ENCODE measurements at regions not wholly inside any gene's neighbourhood (a gene's known extent, or its start where the extent isn't known, plus 50 kb on each side); places are given as distances from the start of the nearest gene placed in this dataset.
"Not testable (repeated sequence)": the region's sequence is repeated elsewhere in the genome, so short reads cannot be mapped to it uniquely, and the experiment has no call there.

- Mint-ChIP-seq H3K36me3 (ENCODE audit: low read depth) (no peaks in the 10 kb centered on the region), H3K4me1 (ENCODE audit: low read depth) (peaks cover 59% of the 10 kb centered on the region), H3K27me3 (ENCODE audit: low read depth) (no peaks in the 10 kb centered on the region), H3K4me3 (peak overlapping the region; percentile 21), H3K27ac (peak overlapping the region; percentile 81), H3K9me3 (no peaks in the 10 kb centered on the region)
These were observed 461.2 kb downstream of the TMEM121 start for GRCh38 chr14:105987563-105987962.

DNA sequence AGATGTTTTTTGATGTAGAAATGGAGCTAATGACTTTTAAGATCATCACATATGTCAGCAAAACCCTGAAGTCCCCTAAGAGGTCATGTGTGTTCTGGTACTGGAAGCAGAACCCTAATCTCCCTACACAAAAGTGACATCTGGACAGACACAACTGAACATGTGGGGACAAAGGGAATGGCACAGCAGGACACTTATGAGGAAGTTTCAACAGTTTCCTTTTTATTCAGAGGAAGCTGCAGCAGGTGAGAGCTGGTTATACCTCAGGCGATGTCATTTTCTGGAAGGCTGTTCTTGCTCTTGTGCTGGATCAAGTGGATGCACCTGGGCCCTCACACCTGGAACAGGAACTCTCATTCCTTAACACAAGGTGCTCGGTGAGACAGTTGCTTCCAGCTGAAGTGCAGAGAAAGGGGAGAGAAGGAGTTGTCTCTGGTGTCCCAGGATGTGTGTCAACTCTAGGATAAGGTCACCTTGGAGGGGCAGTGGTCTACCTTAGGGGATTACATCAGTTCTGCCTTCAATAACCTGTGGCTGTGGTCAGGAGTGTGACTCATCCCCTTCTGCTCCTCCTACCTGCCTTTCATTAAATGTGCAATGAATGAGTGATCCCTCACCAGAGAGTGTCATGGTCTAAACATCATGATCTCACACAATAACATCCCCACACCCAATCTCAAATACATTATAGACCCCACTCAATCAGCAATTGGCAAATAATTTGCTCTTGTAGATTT is 463.4 kb downstream of the TMEM121 start:
- no peaks in the 10 kb centered on the region for H3K36me3 Mint-ChIP-seq (ENCODE audit: low read depth)
- peaks cover 67% of the 10 kb centered on the region for H3K4me1 Mint-ChIP-seq (ENCODE audit: low read depth)
- H3K27me3 Mint-ChIP-seq (ENCODE audit: low read depth) = no peaks in the 10 kb centered on the region
- no peak overlapping the region for H3K4me3 Mint-ChIP-seq
- H3K27ac Mint-ChIP-seq = peak overlapping the region; percentile 67
- no peaks in the 10 kb centered on the region for H3K9me3 Mint-ChIP-seq

GRCh38 chr14:105991677-105992076 is 465.3 kb downstream of the TMEM121 start:
- H3K9me3 Mint-ChIP-seq; H3K36me3 Mint-ChIP-seq (ENCODE audit: low read depth); H3K27me3 Mint-ChIP-seq (ENCODE audit: low read depth); H3K27ac Mint-ChIP-seq; H3K4me3 Mint-ChIP-seq: not testable (repeated sequence)
- peaks cover 67% of the 10 kb centered on the region for H3K4me1 Mint-ChIP-seq (ENCODE audit: low read depth)

DNA sequence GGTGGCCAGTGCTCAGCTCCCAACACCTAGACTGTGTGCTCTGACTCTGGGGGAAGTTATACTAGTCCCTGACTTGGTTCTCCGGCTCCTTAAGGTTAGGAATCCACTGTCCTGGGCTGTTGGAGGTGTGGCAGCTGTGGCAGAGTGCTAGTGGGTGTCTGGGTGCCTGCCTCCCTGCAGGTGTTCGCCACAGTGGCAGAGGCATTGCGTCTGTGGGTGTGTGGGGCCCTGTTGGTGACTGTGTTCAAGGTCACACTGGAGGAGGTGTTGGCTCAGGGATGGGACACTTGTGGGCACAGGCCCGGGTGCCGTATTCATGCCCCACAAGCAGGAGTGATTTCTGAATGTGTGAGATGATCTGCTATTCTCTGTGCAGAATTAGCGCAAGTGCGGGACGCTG is 467.4 kb downstream of the TMEM121 start:
- Mint-ChIP-seq H3K4me3 (no peak overlapping the region), H3K27ac (no peak overlapping the region), H3K27me3 (ENCODE audit: low read depth) (no peaks in the 10 kb centered on the region), H3K9me3 (no peaks in the 10 kb centered on the region), H3K36me3 (ENCODE audit: low read depth) (no peaks in the 10 kb centered on the region), H3K4me1 (ENCODE audit: low read depth) (peaks cover 52% of the 10 kb centered on the region)

GRCh38 chr14:105995011-105995710 is 468.8 kb downstream of the TMEM121 start:
- Mint-ChIP-seq H3K27ac (peak overlapping the region; percentile 34), H3K4me1 (ENCODE audit: low read depth) (peaks cover 48% of the 10 kb centered on the region)
- not testable (repeated sequence) for H3K27me3 Mint-ChIP-seq (ENCODE audit: low read depth); H3K9me3 Mint-ChIP-seq; H3K36me3 Mint-ChIP-seq (ENCODE audit: low read depth); H3K4me3 Mint-ChIP-seq

DNA sequence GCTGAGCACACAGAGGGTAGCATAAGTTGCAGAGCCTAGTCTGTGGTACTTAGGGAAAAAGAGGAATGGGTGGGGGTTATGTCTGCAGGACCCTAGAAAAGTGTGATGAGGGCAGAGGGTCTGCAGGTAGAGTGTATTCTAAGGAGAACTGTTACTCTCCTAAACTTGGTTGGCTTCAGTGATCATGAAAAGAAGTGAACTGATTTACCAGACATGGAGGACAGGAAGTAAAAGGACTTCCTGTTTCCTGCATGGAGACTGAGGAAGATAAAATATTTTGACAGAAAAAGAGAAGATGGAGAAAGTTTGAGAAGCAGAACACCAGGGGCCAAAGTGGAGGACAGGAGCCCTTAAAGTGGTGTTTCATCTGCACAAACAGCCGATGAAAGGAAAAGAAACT is 472.2 kb downstream of the TMEM121 start:
- peak overlapping the region; percentile 81 for H3K27ac Mint-ChIP-seq

DNA sequence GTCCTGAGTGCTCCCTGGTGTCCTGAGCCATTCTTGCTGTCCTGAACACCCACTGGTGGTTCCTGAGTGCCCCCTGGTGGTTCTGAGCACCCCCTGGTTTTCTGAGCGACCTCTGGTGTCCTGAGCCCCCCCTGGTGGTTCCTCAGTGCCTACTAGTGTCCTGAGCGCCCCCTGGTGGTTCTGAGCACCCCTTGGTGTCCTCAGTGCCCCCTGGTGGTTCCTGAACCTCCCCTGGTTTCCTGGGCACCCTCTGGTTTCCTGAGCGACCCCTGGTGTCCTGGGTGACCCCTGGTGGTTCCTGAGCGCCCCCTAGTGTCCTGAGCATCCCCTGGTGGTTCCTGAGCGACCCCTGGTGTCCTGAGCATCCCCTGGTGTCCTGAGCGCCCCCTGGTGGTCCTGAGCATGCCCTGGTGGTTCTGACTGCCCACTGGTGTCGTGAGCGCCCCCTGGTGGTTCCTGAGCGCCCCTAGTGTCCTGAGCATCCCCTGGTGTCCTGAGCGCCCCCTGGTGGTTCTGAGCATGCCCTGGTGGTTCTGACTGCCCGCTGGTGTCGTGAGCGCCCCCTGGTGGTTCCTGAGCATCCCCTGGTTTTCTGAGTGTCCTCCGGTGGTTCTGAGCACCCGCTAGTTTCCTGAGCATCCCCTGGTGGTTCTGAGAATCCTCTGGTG is 473.1 kb downstream of the TMEM121 start:
- Mint-ChIP-seq H3K4me1 (ENCODE audit: low read depth) (peaks cover 42% of the 10 kb centered on the region), H3K36me3 (ENCODE audit: low read depth) (no peaks in the 10 kb centered on the region), H3K27me3 (ENCODE audit: low read depth) (no peaks in the 10 kb centered on the region), H3K9me3 (no peaks in the 10 kb centered on the region), H3K27ac (peak overlapping the region; percentile 57), H3K4me3 (peak overlapping the region; percentile 7)

More for the DNA sequence above, 472.2 kb downstream of the TMEM121 start:
- Mint-ChIP-seq H3K4me1 (ENCODE audit: low read depth) (peaks cover 43% of the 10 kb centered on the region), H3K4me3 (peak overlapping the region; percentile 34)
- H3K36me3 Mint-ChIP-seq (ENCODE audit: low read depth); H3K9me3 Mint-ChIP-seq; H3K27me3 Mint-ChIP-seq (ENCODE audit: low read depth): not testable (repeated sequence)

DNA sequence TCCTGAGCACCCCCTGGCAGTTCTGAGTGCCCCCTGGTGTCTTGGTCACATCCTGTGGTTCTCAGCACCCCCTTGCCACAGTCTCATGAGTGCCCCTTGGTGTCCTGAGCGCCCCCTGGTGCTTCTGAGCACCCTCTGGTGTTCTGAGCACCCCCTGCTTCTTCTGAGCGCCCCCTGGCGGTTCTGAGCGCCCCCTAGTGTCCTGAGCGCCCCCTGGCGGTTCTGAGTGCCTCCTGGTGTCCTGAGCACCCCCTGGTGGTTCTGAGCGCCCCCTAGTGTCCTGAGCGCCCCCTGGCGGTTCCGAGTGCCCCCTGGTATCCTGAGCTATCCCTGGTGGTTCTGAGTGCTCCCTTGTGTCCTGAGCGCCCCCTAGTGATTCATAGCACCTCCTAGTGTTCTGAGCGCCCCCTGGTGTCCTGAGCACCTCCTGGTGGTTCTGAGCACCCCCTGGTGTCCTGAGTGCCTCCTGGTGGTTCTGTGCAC is 473.7 kb downstream of the TMEM121 start:
- not testable (repeated sequence) for H3K9me3 Mint-ChIP-seq; H3K36me3 Mint-ChIP-seq (ENCODE audit: low read depth); H3K27me3 Mint-ChIP-seq (ENCODE audit: low read depth); H3K4me3 Mint-ChIP-seq
- Mint-ChIP-seq H3K4me1 (ENCODE audit: low read depth) (peaks cover 41% of the 10 kb centered on the region), H3K27ac (peak overlapping the region; percentile 57)

DNA sequence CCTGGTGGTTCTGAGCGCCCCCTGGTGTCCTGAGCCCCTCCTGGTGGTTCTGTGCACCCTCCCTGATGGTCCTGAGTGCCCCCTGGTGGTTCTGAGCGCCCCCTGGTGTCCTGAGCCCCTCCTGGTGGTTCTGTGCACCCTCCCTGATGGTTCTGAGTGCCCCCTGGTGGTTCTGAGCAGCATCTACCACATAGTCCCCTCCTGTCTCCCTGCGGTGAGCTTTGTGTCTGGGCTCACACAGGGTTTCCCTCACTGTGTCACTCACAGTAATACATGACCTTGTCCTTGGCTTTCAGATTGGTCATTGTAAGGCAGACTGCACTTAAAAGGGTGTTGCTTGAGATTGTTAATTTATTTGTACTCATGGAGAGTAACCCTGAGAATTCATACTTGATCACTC is 474.9 kb downstream of the TMEM121 start:
- not testable (repeated sequence) for H3K27me3 Mint-ChIP-seq (ENCODE audit: low read depth); H3K36me3 Mint-ChIP-seq (ENCODE audit: low read depth); H3K9me3 Mint-ChIP-seq; H3K4me3 Mint-ChIP-seq
- H3K4me1 Mint-ChIP-seq (ENCODE audit: low read depth) = peaks cover 46% of the 10 kb centered on the region
- H3K27ac Mint-ChIP-seq = peak overlapping the region; percentile 74

- no peaks in the 10 kb centered on the region for H3K27me3 Mint-ChIP-seq (ENCODE audit: low read depth)
- H3K9me3 Mint-ChIP-seq = no peaks in the 10 kb centered on the region
- peaks cover 48% of the 10 kb centered on the region for H3K4me1 Mint-ChIP-seq (ENCODE audit: low read depth)
- H3K36me3 Mint-ChIP-seq (ENCODE audit: low read depth) = no peaks in the 10 kb centered on the region
- H3K27ac Mint-ChIP-seq = peak overlapping the region; percentile 12
- no peak overlapping the region for H3K4me3 Mint-ChIP-seq
These were observed 477.0 kb downstream of the TMEM121 start for GRCh38 chr14:106003351-106003750.

DNA sequence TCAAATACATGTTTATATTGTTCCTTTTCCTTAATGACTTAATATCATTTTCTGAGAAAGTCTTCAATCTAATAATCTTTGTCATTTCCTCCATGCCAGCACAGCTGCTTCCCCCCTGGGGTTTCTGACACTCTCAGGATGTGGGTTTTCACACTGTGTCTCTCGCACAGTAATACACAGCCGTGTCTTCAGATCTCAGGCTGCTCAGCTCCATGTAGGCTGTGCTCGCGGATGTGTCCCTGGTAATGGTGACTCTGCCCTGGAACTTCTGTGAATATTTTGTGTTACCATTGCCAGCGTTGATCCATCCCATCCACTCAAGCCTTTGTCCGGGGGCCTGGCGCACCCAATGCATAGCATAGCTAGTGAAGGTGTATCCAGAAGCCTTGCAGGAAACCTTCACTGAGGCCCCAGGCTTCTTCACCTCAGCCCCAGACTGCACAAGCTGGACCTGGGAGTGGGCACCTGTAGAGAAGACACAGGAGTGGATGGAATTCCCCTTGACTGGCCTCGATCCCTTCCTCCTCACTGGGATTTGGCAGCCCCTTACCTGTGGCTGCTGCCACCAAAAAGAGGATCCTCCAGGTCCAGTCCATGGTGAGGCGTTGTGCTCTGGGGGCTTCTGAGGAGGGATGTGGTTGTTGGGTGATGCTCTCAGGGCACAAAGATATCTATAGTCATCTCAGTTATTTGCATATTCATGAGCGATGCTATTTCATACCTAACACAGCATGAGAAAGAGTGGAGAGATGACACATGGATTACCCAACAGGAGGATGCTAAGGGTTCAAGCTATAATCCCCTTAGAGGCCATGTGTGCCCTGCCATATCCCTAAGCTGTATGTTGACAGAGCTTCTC is 478.8 kb downstream of the TMEM121 start:
- Mint-ChIP-seq H3K4me1 (ENCODE audit: low read depth) (peaks cover 39% of the 10 kb centered on the region), H3K4me3 (peak overlapping the region; percentile 78), H3K27ac (peak overlapping the region; percentile 95)
- H3K27me3 Mint-ChIP-seq (ENCODE audit: low read depth); H3K36me3 Mint-ChIP-seq (ENCODE audit: low read depth); H3K9me3 Mint-ChIP-seq: not testable (repeated sequence)

DNA sequence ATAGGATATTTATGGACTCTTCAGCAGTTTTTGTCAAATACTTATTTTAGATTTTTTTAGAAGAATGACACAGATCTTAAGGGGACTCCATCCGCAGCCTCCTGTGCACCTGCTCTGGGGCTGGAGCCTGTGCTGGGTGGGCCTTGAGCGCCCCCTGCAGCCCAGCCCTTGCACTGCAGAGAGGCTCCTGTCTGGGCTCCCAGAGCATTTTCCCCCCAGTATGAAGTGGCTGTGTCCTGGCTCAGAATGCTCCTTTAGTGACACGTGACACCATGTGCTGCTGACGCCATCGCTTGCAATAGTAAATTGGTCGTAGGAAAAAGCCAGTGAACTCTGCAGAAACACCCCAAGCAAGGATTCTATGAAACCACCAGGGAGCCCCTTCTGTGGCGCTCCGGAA is 479.7 kb downstream of the TMEM121 start:
- Mint-ChIP-seq H3K4me1 (ENCODE audit: low read depth) (peaks cover 41% of the 10 kb centered on the region), H3K4me3 (peak overlapping the region; percentile 51), H3K27ac (peak overlapping the region; percentile 82)
- H3K27me3 Mint-ChIP-seq (ENCODE audit: low read depth); H3K9me3 Mint-ChIP-seq; H3K36me3 Mint-ChIP-seq (ENCODE audit: low read depth): not testable (repeated sequence)

DNA sequence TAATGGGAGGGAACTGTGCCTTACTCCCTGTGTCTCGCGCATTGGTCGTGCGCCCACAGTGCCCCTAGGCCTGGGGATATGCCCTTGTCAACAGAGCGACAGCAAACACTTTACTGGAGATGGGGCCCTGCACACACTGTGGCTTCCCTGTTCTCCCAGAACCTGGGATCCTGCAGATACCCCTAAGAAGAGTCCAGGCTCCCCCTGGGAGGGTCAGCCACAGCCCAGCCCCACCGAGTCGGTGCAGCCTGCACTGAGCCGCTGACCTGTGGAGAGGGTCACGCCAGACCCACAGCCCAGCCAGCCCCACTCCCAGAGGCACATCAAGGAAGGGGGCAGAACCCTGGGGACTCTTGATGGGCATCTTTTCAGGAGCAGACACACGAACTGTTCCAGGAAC is 480.3 kb downstream of the TMEM121 start:
- not testable (repeated sequence) for H3K4me3 Mint-ChIP-seq; H3K36me3 Mint-ChIP-seq (ENCODE audit: low read depth); H3K9me3 Mint-ChIP-seq; H3K27ac Mint-ChIP-seq; H3K27me3 Mint-ChIP-seq (ENCODE audit: low read depth)
- H3K4me1 Mint-ChIP-seq (ENCODE audit: low read depth) = peaks cover 42% of the 10 kb centered on the region

DNA sequence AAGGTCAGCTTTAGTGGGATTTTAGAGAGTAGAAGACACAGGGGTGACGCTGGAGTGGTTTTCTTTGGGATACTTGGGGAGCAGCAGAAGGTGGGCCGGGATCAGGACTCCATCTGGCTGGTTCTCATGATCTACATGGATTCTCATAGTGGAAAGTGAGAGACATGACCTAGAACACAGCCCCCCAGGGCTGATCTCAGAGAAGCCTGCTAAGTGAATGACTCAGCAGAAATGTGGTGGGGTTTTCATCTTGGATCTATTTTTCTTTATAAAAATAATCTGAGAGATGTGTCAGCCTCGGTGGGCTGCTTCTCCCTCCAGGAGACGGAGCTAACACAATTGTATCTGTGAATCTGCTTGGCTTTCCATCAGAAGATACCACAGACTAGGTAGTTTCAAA is 484.4 kb downstream of the TMEM121 start:
- H3K27me3 Mint-ChIP-seq (ENCODE audit: low read depth) = no peaks in the 10 kb centered on the region
- H3K36me3 Mint-ChIP-seq (ENCODE audit: low read depth) = peaks cover 1% of the 10 kb centered on the region
- no peak overlapping the region for H3K27ac Mint-ChIP-seq
- H3K9me3 Mint-ChIP-seq = no peaks in the 10 kb centered on the region
- peaks cover 46% of the 10 kb centered on the region for H3K4me1 Mint-ChIP-seq (ENCODE audit: low read depth)
- no peak overlapping the region for H3K4me3 Mint-ChIP-seq
